ENCODE measurements at regions not wholly inside any gene's neighbourhood (a gene's known extent, or its start where the extent isn't known, plus 50 kb on each side); places are given as distances from the start of the nearest gene placed in this dataset.

DNA sequence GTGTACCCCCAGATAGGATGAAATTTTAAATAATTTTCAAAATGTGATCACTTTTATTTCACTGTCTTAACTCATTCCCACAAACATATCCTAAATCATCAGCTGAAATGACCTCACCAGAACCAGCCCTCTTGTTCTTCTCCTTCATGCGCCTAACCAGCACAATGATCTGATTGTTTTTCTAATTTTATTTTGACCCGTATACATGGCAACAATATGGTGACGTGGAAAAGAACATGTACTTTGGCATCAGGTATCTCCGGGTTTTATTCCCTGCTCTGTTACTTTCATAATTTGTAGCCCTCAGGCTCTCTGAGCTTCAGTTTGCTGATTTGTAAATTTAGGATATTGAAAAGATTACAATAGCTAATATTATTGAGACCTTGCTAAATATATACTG is 562.4 kb upstream of the ZFP42 start:
- Histone ChIP-seq H3K4me3 (no peak overlapping the region), H3K9me3 (peaks cover 5% of the 10 kb centered on the region), H3K4me1 (ENCODE audit: low read depth) (no peaks in the 10 kb centered on the region), H3K36me3 (ENCODE audit: low read depth) (no peaks in the 10 kb centered on the region)
- intact Hi-C loops (cut with DNase I, micrococcal nuclease), result no loop called here
- TF ChIP-seq, protein P1, sequence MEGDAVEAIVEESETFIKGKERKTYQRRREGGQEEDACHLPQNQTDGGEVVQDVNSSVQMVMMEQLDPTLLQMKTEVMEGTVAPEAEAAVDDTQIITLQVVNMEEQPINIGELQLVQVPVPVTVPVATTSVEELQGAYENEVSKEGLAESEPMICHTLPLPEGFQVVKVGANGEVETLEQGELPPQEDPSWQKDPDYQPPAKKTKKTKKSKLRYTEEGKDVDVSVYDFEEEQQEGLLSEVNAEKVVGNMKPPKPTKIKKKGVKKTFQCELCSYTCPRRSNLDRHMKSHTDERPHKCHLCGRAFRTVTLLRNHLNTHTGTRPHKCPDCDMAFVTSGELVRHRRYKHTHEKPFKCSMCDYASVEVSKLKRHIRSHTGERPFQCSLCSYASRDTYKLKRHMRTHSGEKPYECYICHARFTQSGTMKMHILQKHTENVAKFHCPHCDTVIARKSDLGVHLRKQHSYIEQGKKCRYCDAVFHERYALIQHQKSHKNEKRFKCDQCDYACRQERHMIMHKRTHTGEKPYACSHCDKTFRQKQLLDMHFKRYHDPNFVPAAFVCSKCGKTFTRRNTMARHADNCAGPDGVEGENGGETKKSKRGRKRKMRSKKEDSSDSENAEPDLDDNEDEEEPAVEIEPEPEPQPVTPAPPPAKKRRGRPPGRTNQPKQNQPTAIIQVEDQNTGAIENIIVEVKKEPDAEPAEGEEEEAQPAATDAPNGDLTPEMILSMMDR (IDR thresholded peaks at IDR 0.05), result no peak
- no peak for ATAC-seq
- no peak for DNase-seq

DNA sequence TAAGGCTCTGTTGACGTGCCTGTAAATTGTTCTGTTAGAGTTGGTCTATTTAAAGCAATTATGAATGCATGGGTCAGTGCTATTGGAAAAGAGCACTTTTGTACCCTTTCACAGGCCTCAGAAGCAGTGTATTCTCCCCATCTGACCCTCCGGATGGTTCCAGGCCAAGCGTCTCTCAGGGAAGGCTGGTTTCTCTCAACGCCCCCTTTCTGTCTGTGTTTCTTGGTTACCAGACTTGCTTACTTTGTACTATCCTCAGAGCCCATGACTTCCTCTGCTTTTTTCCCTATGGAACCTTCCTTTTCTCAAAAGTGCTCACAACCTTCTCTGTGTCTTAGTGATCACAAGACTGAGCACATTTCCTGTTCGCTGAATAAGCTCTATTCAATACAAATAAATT is 559.3 kb upstream of the ZFP42 start:
- TF ChIP-seq, protein P1 (IDR thresholded peaks at IDR 0.05), result no peak
- no peak for ATAC-seq

DNA sequence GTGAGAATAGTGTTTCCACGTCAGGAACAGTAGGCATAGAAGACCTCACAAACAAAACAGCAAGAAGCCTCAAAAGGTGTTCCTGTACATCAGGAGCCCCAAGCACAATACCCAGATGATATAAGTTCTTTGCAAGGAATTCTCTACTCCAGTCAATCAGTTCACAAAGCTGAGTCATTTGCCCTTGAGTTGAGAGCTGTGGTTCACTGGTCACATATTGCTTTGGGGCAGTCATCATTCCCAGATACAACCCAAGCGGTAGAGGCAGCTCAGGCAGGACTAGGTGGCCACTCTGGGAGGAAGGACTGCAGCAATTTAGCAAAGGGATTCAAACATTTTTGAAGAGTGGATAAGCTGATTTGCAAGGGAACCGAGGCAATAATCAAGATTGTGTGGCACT is 551.5 kb upstream of the ZFP42 start:
- Histone ChIP-seq H3K9me3 (no peaks in the 10 kb centered on the region), H3K36me3 (ENCODE audit: low read depth) (no peaks in the 10 kb centered on the region), H3K4me3 (no peak overlapping the region), H3K4me1 (ENCODE audit: low read depth) (no peaks in the 10 kb centered on the region)
- DNase-seq, result no peak
- ATAC-seq, result no peak
- intact Hi-C loops (cut with DNase I, micrococcal nuclease), result no loop called here
- TF ChIP-seq, protein P1 (IDR thresholded peaks at IDR 0.05), result no peak

More for the DNA sequence above, 559.3 kb upstream of the ZFP42 start:
- Histone ChIP-seq H3K36me3 (ENCODE audit: low read depth) (no peaks in the 10 kb centered on the region), H3K4me3 (no peak overlapping the region), H3K9me3 (peaks cover 5% of the 10 kb centered on the region), H3K4me1 (ENCODE audit: low read depth) (no peaks in the 10 kb centered on the region)
- intact Hi-C loops (cut with DNase I, micrococcal nuclease), result no loop called here
- DNase-seq, result no peak

DNA sequence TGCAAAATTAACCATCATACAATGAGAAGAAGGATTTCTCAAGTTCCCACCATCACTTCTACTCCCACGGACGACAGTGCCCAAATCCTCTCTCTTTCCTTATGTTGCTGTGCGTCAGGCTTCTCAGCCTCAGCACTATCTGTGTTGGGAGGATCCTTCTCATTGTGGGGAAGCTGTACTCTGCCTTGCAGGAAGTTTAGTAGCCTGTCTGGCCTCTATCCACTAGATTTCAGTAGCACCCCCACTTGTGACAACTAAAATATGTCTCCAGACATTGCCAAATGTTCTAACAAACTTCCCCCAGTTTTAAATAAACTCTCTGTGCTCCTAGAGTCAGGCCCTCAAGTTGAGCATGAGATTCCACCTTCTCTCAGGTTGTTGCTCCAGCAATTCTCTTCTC is 545.9 kb upstream of the ZFP42 start:
- DNase-seq (no peak), ATAC-seq (no peak)
- Histone ChIP-seq H3K36me3 (ENCODE audit: low read depth) (no peaks in the 10 kb centered on the region), H3K4me3 (no peak overlapping the region), H3K9me3 (no peaks in the 10 kb centered on the region), H3K4me1 (ENCODE audit: low read depth) (no peaks in the 10 kb centered on the region)
- intact Hi-C loops (cut with DNase I, micrococcal nuclease), result no loop called here
- TF ChIP-seq, protein P1 (IDR thresholded peaks at IDR 0.05), result no peak

DNA sequence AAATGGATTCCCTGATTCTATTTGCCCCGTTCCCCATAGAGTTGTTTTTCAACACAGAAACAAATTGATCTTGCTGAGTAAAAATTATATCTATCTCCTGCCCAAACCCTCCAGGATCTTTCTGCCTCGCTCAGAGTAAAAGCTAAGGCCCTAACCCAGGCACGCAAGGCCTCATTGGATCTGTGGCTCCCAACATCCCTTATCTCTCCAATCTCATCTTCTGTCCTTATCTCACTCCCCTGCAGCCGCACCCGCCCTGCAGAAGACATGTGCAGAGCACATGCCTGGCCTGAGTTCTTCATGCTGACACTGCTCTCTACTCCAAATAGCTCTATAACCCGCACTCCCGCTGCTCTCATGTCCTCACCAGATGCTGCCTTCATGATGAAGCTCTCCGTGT is 543.8 kb upstream of the ZFP42 start:
- Histone ChIP-seq H3K4me1 (ENCODE audit: low read depth) (no peaks in the 10 kb centered on the region), H3K36me3 (ENCODE audit: low read depth) (no peaks in the 10 kb centered on the region), H3K9me3 (no peaks in the 10 kb centered on the region), H3K4me3 (no peak overlapping the region)
- ATAC-seq, result no peak
- TF ChIP-seq, protein P1 (IDR thresholded peaks at IDR 0.05), result no peak
- DNase-seq, result no peak
- intact Hi-C loops (cut with DNase I, micrococcal nuclease), result no loop called here

DNA sequence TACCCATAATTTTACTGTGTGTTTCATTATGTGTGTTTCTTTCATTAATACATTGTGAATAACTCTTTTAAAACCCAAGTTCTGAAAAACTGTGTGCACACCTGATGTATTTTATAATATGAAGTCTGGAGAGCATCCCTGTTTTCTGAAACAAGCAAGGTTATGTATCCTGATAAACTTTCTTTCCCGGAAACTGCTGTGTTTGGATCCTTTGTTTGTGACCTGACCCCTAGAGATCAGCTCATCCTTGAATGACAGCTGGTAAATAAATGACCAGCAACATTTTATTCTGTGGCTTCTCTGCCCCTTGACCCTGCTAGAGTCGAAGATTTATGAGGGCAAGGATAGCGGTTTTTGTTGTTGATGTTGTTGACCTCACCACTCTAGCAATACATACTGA is 535.6 kb upstream of the ZFP42 start:
- no peaks in the 10 kb centered on the region for H3K36me3 ChIP-seq (ENCODE audit: low read depth)
- ATAC-seq (no peak), DNase-seq (no peak)
- TF ChIP-seq, protein P1 (IDR thresholded peaks at IDR 0.05), result no peak
- H3K4me3 ChIP-seq, result no peak overlapping the region
- H3K9me3 ChIP-seq, result no peaks in the 10 kb centered on the region
- intact Hi-C loops (cut with DNase I, micrococcal nuclease), result no loop called here
- no peaks in the 10 kb centered on the region for H3K4me1 ChIP-seq (ENCODE audit: low read depth)
